ENCODE measurements at regions not wholly inside any gene's neighbourhood (a gene's known extent, or its start where the extent isn't known, plus 50 kb on each side); places are given as distances from the start of the nearest gene placed in this dataset.
"Not testable (repeated sequence)": the region's sequence is repeated elsewhere in the genome, so short reads cannot be mapped to it uniquely, and the experiment has no call there.

DNA sequence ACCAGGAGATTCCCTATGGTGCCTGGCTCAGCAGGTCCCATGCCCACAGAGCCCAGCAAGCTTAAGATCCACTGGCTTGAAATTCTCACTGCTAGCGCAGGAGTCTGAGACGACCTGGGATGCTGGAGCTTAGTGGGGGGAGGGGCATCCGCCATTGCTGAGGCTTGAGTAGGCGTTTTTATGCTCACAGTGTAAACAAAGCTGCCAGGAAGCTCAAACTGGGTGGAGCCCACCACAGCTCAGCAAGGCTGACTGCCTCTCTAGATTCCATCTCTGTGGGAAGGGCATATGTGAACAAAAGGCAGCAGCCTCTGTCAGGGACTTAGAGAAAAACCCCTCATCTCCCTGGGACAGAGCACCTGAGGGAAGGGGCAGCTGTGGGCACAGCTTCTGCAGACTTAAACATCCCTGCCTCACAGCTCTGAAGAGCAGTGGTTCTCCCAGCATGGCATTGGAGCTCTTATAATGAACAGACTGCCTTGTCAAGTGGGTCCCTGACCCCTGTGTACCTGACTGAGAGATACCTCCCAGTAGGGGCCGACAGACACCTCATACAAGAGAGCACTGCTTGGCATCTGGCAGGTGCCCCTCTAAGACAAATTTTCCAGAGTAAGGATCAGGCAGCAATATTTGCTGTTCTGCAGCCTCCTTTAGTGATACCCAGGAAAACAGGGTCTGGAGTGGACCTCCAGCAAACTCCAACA, 231.5 kb upstream of the SETMAR start:
- no peaks in the 10 kb centered on the region for H3K4me1 ChIP-seq
- H3K27me3 ChIP-seq, result no peaks in the 10 kb centered on the region
- no peak overlapping the region for H3K27ac ChIP-seq
- DNase-seq, result no peak
- no peak overlapping the region for H3K4me3 ChIP-seq
- intact Hi-C loops (cut with DNase I), result no loop called here
- H3K9me3 ChIP-seq, result peaks cover 7% of the 10 kb centered on the region
- no peak for ATAC-seq
- no peak for TF ChIP-seq CTCF (IDR thresholded peaks at IDR 0.05)
- no peaks in the 10 kb centered on the region for H3K36me3 ChIP-seq

DNA sequence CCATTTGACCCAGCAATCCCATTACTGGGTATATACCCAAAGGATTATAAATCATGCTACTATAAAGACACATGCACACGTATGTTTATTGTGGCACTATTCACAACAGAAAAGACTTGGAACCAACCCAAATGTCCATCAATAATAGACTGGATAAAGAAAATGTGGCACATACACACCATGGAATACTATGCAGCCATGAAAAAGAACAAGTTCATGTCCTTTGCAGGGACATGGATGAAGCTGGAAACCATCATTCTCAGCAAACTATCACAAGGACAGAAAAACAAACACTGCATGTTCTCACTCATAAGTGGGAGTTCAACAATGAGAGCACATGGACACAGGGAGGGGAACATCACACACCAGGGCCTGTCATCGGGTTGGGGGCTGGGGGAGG, 225.9 kb upstream of the SETMAR start:
- H3K4me1 ChIP-seq; H3K27ac ChIP-seq; intact Hi-C loops (cut with DNase I); H3K36me3 ChIP-seq; H3K4me3 ChIP-seq; DNase-seq; H3K9me3 ChIP-seq; H3K27me3 ChIP-seq; ATAC-seq: not testable (repeated sequence)

- intact Hi-C loops (cut with DNase I), result no loop called here
- Histone ChIP-seq H3K36me3 (no peaks in the 10 kb centered on the region), H3K4me1 (no peaks in the 10 kb centered on the region), H3K4me3 (no peak overlapping the region), H3K27me3 (no peaks in the 10 kb centered on the region), H3K27ac (no peak overlapping the region), H3K9me3 (peaks cover 7% of the 10 kb centered on the region)
- TF ChIP-seq CTCF (IDR thresholded peaks at IDR 0.05), result no peak
- DNase-seq (no peak), ATAC-seq (no peak)
Observed at GRCh38 chr3:4077950-4078349, 225.2 kb upstream of the SETMAR start.

GRCh38 chr3:4078903-4079302, 224.3 kb upstream of the SETMAR start:
- H3K4me1 ChIP-seq, result no peaks in the 10 kb centered on the region
- DNase-seq (no peak), ATAC-seq (no peak)
- intact Hi-C loops (cut with DNase I), result no loop called here
- no peaks in the 10 kb centered on the region for H3K27me3 ChIP-seq
- TF ChIP-seq CTCF (IDR thresholded peaks at IDR 0.05), result no peak
- no peaks in the 10 kb centered on the region for H3K36me3 ChIP-seq
- no peak overlapping the region for H3K4me3 ChIP-seq
- H3K27ac ChIP-seq, result no peak overlapping the region
- H3K9me3 ChIP-seq, result peaks cover 7% of the 10 kb centered on the region

GRCh38 chr3:4079339-4080195, 223.6 kb upstream of the SETMAR start:
- no peaks in the 10 kb centered on the region for H3K27me3 ChIP-seq
- no peak for ATAC-seq
- H3K4me1 ChIP-seq, result no peaks in the 10 kb centered on the region
- intact Hi-C loops (cut with DNase I), result no loop called here
- H3K27ac ChIP-seq, result no peak overlapping the region
- no peak for TF ChIP-seq CTCF (IDR thresholded peaks at IDR 0.05)
- no peak overlapping the region for H3K4me3 ChIP-seq
- H3K36me3 ChIP-seq, result no peaks in the 10 kb centered on the region
- H3K9me3 ChIP-seq, result peaks cover 7% of the 10 kb centered on the region
- DNase-seq, result no peak

All from upper lobe of right lung (tissue), 1 donor.